ENCODE measurements at regions not wholly inside any gene's neighbourhood (a gene's known extent, or its start where the extent isn't known, plus 50 kb on each side); places are given as distances from the start of the nearest gene placed in this dataset.

GRCh38 chr10:94092848-94093247, 99.1 kb downstream of the PLCE1 start:
- ATAC-seq, result no peak
- no peaks in the 10 kb centered on the region for H3K9me3 ChIP-seq
- H3K4me1 ChIP-seq, result peaks cover 0 to 54% (median 17%) of the 10 kb centered on the region in 9 donors
- H3K27me3 ChIP-seq, result no peaks in the 10 kb centered on the region
- H3K36me3 ChIP-seq, result no peaks in the 10 kb centered on the region
- no peak overlapping the region for H3K4me3 ChIP-seq
- intact Hi-C loops (cut with DNase I), result no loop called here
- peak overlapping the region in 4 of 10 donors; percentile 13 to 62 (median 30) for H3K27ac ChIP-seq
- TF ChIP-seq CTCF (IDR thresholded peaks at IDR 0.05), result no peak
- WGBS, 2 donors, result 80 to 100% methylated on average over 1 of the region's 1 CpG
- DNase-seq, result peak in 1 of 2 donors; percentile 18

- H3K27ac ChIP-seq, result peak overlapping the region in 1 of 10 donors; percentile 45
- no peak for ATAC-seq
- 70 to 73% methylated on average over 2 of the region's 2 CpGs for WGBS, 2 donors
Observed at GRCh38 chr10:94093286-94093905, 99.7 kb downstream of the PLCE1 start.

DNA sequence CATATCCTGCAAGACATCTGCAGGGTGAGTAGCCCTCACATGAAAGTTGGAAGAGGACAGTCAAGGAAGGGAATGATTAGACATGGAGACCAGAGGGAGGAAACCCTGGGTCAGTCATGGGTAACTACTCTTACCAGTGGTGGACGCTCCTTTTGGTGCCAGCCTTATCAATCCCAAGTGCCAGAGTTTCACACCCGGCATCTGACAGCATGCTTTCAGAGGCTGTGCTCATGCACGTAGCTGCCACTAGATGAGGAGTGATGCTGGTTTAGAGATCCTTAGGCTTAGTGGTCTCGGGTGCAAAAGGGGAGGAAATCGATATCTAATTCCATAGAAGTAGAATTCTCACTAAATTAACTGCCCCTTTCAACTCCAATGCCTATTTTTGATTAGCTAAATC, 100.8 kb downstream of the PLCE1 start:
- no peak overlapping the region for H3K4me3 ChIP-seq
- WGBS, 2 donors, result 74 to 84% methylated on average over 5 of the region's 5 CpGs

More at GRCh38 chr10:94093286-94093905, 99.7 kb downstream of the PLCE1 start:
- no peak for TF ChIP-seq CTCF (IDR thresholded peaks at IDR 0.05)
- no peak for DNase-seq
- Histone ChIP-seq H3K9me3 (no peaks in the 10 kb centered on the region), H3K4me1 (peaks cover 0 to 53% (median 12%) of the 10 kb centered on the region in 9 donors), H3K36me3 (no peaks in the 10 kb centered on the region), H3K4me3 (no peak overlapping the region), H3K27me3 (no peaks in the 10 kb centered on the region)
- intact Hi-C loops (cut with DNase I), result no loop called here

GRCh38 chr10:94097656-94098055, 103.9 kb downstream of the PLCE1 start:
- Histone ChIP-seq H3K27ac (no peak overlapping the region), H3K27me3 (no peaks in the 10 kb centered on the region), H3K4me1 (peaks cover 0 to 58% (median 21%) of the 10 kb centered on the region in 9 donors), H3K36me3 (no peaks in the 10 kb centered on the region), H3K4me3 (no peak overlapping the region), H3K9me3 (no peaks in the 10 kb centered on the region)
- TF ChIP-seq CTCF (IDR thresholded peaks at IDR 0.05), result no peak
- intact Hi-C loops (cut with DNase I), result no loop called here
- ATAC-seq (peak in 1 of 8 donors; percentile 15), DNase-seq (no peak)
- 73 to 88% methylated on average over 2 of the region's 2 CpGs for WGBS, 2 donors

More for the DNA sequence above, 100.8 kb downstream of the PLCE1 start:
- ATAC-seq (peak in 1 of 8 donors; percentile 24), DNase-seq (no peak)
- Histone ChIP-seq H3K36me3 (no peaks in the 10 kb centered on the region), H3K9me3 (no peaks in the 10 kb centered on the region), H3K27me3 (no peaks in the 10 kb centered on the region), H3K27ac (no peak overlapping the region), H3K4me1 (peaks cover 0 to 53% (median 17%) of the 10 kb centered on the region in 9 donors)
- intact Hi-C loops (cut with DNase I), result no loop called here
- no peak for TF ChIP-seq CTCF (IDR thresholded peaks at IDR 0.05)
